H9 (cell line): ENCODE measurements at regions not wholly inside any gene's neighbourhood (a gene's known extent, or its start where the extent isn't known, plus 50 kb on each side); places are given as distances from the start of the nearest gene placed in this dataset.

ENCODE experiments used
- DNase-seq: peaks from one replicate; pipeline ENCODE4 v3.0.0-alpha.2; 2017
- H2AFZ ChIP-seq: one replicate; pipeline ENCODE4 v1.6.1; 2013; ENCODE audit warnings: mild to moderate bottlenecking, low read length, control low read depth, moderate library complexity
- H2AK5ac ChIP-seq: 2 replicates; pipeline ENCODE4 v1.6.1; 2013; ENCODE audit warnings: low read length, control low read depth, mixed read lengths; ENCODE audit not compliant: insufficient read length
- H2BK120ac ChIP-seq: one replicate; pipeline ENCODE4 v1.6.1; 2013; ENCODE audit warnings: low read depth, mild to moderate bottlenecking, low read length, control low read depth, inconsistent platforms; ENCODE audit not compliant: poor library complexity, severe bottlenecking
- H2BK12ac ChIP-seq: 2 replicates; pipeline ENCODE4 v1.6.1; 2013; ENCODE audit warnings: low read length, control low read depth, mixed read lengths, low read depth; ENCODE audit not compliant: insufficient read length
- H2BK15ac ChIP-seq: 2 replicates; pipeline ENCODE4 v1.6.1; 2013; ENCODE audit warnings: low read depth, low read length, control low read depth
- H2BK20ac ChIP-seq: one replicate; pipeline ENCODE4 v1.6.1; 2013; ENCODE audit warnings: low read depth, mild to moderate bottlenecking, low read length, control low read depth, inconsistent platforms; ENCODE audit not compliant: poor library complexity, severe bottlenecking
- H2BK5ac ChIP-seq: 2 replicates; pipeline ENCODE4 v1.6.1; 2013; ENCODE audit warnings: low read length, control low read depth, mixed read lengths; ENCODE audit not compliant: insufficient read length
- H3K14ac ChIP-seq: 2 replicates; pipeline ENCODE4 v1.6.1; 2013; ENCODE audit warnings: low read length, control low read depth; ENCODE audit not compliant: insufficient read depth
- H3K18ac ChIP-seq: 2 replicates; pipeline ENCODE4 v1.6.1; 2013; ENCODE audit warnings: low read depth, mild to moderate bottlenecking, mixed read lengths, low read length, control low read depth; ENCODE audit not compliant: insufficient read length
- H3K23ac ChIP-seq: 2 replicates; pipeline ENCODE4 v1.6.1; 2013; ENCODE audit warnings: low read length, control low read depth, mixed read lengths, low read depth; ENCODE audit not compliant: insufficient read length
- H3K23me2 ChIP-seq: 2 replicates; pipeline ENCODE4 v1.6.1; 2013; ENCODE audit warnings: low read depth, mild to moderate bottlenecking, mixed read lengths, low read length, control low read depth; ENCODE audit not compliant: insufficient read length, poor library complexity, severe bottlenecking
- H3K27ac ChIP-seq: 2 replicates; pipeline ENCODE4 v1.5.1; 2013; ENCODE audit warnings: low read length, control low read depth, mixed read lengths, low read depth; ENCODE audit not compliant: insufficient read length
- H3K27me3 ChIP-seq: 2 replicates; pipeline ENCODE4 v1.6.1; 2013; ENCODE audit warnings: low read length, control low read depth, inconsistent platforms; ENCODE audit not compliant: insufficient read depth
- H3K4ac ChIP-seq: 2 replicates; pipeline ENCODE4 v1.6.1; 2013; ENCODE audit warnings: low read depth, mild to moderate bottlenecking, control low read depth, inconsistent platforms, low read length, moderate library complexity
- H3K4me1 ChIP-seq: 2 replicates; pipeline ENCODE4 v1.6.1; 2013; ENCODE audit warnings: low read length, control low read depth, inconsistent platforms; ENCODE audit not compliant: insufficient read depth
- H3K4me2 ChIP-seq: 2 replicates; pipeline ENCODE4 v1.6.1; 2013; ENCODE audit warnings: low read length, control low read depth, mixed read lengths; ENCODE audit not compliant: insufficient read length, insufficient read depth
- H3K56ac ChIP-seq: 2 replicates; pipeline ENCODE4 v1.6.1; 2013; ENCODE audit warnings: low read depth, mild to moderate bottlenecking, mixed read lengths, low read length, control low read depth; ENCODE audit not compliant: insufficient read length
- H3K79me1 ChIP-seq: 2 replicates; pipeline ENCODE4 v1.6.1; 2013; ENCODE audit warnings: low read depth, mild to moderate bottlenecking, moderate library complexity, low read length, control low read depth, inconsistent platforms; ENCODE audit not compliant: insufficient read depth, poor library complexity, severe bottlenecking
- H3K79me2 ChIP-seq: 2 replicates; pipeline ENCODE4 v1.6.1; 2013; ENCODE audit warnings: low read length, control low read depth, inconsistent platforms; ENCODE audit not compliant: insufficient read depth
- H3K9ac ChIP-seq: 2 replicates; pipeline ENCODE4 v1.6.1; 2013; ENCODE audit warnings: low read length, control low read depth, mixed read lengths; ENCODE audit not compliant: insufficient read length; ENCODE audit errors: extremely low read depth
- H3K9me3 ChIP-seq: one replicate; pipeline ENCODE4 v1.6.1; 2013; ENCODE audit warnings: low read depth, low read length, inconsistent platforms; ENCODE audit not compliant: control insufficient read depth
- H3T11ph ChIP-seq: one replicate; pipeline ENCODE4 v1.6.1; 2013; ENCODE audit warnings: mild to moderate bottlenecking, low read length, control low read depth, inconsistent platforms
- H4K20me1 ChIP-seq: one replicate; pipeline ENCODE4 v1.6.1; 2013; ENCODE audit not compliant: control insufficient read depth, insufficient read length, insufficient read depth
- H4K5ac ChIP-seq: 2 replicates; pipeline ENCODE4 v1.6.1; 2013; ENCODE audit warnings: low read depth, mild to moderate bottlenecking, mixed read lengths, low read length, control low read depth; ENCODE audit not compliant: insufficient read length
- H4K8ac ChIP-seq: replicated peaks from 2 replicates; pipeline ENCODE4 v1.6.1; 2013; ENCODE audit warnings: low read length, control low read depth, mixed read lengths, low read depth; ENCODE audit not compliant: insufficient read length
- H4K91ac ChIP-seq: 2 replicates; pipeline ENCODE4 v1.6.1; 2013; ENCODE audit warnings: low read depth, mild to moderate bottlenecking, moderate library complexity, mixed read lengths, low read length, control low read depth; ENCODE audit not compliant: insufficient read length
- H3K27ac Mint-ChIP-seq, 3 experiments: 2 replicates in 2 of 3; 3 replicates in 1 of 3; pipeline ENCODE4 v1.8.0; 2020 to 2021; ENCODE audit warnings: mixed read lengths in 3 of 3, mild to moderate bottlenecking in 1 of 3, moderate library complexity in 1 of 3
- H3K27me3 Mint-ChIP-seq: 2 replicates; pipeline ENCODE4 v1.8.0; 2021; ENCODE audit warnings: low read depth, mild to moderate bottlenecking, moderate library complexity, mixed read lengths
- H3K36me3 Mint-ChIP-seq, 3 experiments: 2 replicates in 2 of 3; 3 replicates in 1 of 3; pipeline ENCODE4 v1.8.0; 2020 to 2021; ENCODE audit warnings: low read depth in 3 of 3, mixed read lengths in 3 of 3; ENCODE audit not compliant: insufficient read depth in 1 of 3
- H3K4me1 Mint-ChIP-seq, 2 experiments: 2 replicates each; pipeline ENCODE4 v1.8.0; 2020; ENCODE audit warnings: mixed read lengths in 2 of 2
- H3K4me3 Mint-ChIP-seq, 2 experiments: 2 replicates in 1 of 2; 3 replicates in 1 of 2; pipeline ENCODE4 v1.8.0; 2020 to 2021; ENCODE audit warnings: mild to moderate bottlenecking in 2 of 2, mixed read lengths in 2 of 2, moderate library complexity in 1 of 2
- H3K9me3 Mint-ChIP-seq, 2 experiments: 2 replicates in 1 of 2; 3 replicates in 1 of 2; pipeline ENCODE4 v1.8.0; 2020; ENCODE audit warnings: mild to moderate bottlenecking in 2 of 2, mixed read lengths in 2 of 2, moderate library complexity in 1 of 2
- CTCF ChIP-seq: fragments of 200-600 bp; sonication (generic); conservative IDR thresholded peaks from 3 replicates; pipeline ENCODE4 v1.8.0; 2021; ENCODE audit warnings: antibody characterized with exemption, mild to moderate bottlenecking

DNA sequence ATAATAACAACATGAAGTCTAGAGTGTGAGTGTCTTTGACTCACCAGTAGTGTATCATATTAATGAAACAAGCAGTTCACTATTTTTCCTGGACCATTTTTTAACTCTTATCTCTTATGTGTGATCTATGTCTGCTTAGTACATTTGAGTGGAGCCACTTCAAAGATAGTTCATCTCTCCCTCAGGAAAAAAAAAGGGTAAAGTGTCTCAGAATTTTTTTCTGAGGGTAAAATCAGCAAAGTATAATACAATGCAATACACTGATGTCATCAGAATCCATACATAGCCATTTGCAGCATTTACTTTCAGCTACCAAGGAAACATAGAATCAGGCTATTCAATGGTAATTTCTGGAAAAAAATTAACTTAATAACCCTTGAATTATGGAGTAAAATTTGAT is 706.7 kb downstream of the DNAJB9 start:
- Histone ChIP-seq H4K91ac (no peak overlapping the region), H3K56ac (no peak overlapping the region), H3K23ac (no peak overlapping the region), H4K20me1 (no peaks in the 10 kb centered on the region), H3T11ph (no peak overlapping the region), H3K4ac (no peak overlapping the region), H3K79me2 (no peaks in the 10 kb centered on the region), H4K5ac (no peak overlapping the region), H3K9ac (no peak overlapping the region), H4K8ac (no peak overlapping the region), H2BK120ac (no peak overlapping the region), H2AFZ (no peak overlapping the region), H2BK20ac (no peak overlapping the region), H3K18ac (no peak overlapping the region), H3K79me1 (no peaks in the 10 kb centered on the region), H3K9me3 (no peaks in the 10 kb centered on the region), H3K23me2 (no peaks in the 10 kb centered on the region), H3K14ac (no peak overlapping the region), H2AK5ac (no peak overlapping the region), H3K27ac (no peak overlapping the region), H2BK12ac (no peak overlapping the region), H2BK15ac (no peak overlapping the region), H2BK5ac (no peak overlapping the region), H3K27me3 (no peaks in the 10 kb centered on the region), H3K4me1 (no peaks in the 10 kb centered on the region), H3K4me2 (no peak overlapping the region)
- no peak for DNase-seq
- no peaks in the 10 kb centered on the region for H3K27me3 Mint-ChIP-seq
- no peak overlapping the region for H3K4me3 Mint-ChIP-seq
- H3K4me1 Mint-ChIP-seq: no peaks in the 10 kb centered on the region
- no peaks in the 10 kb centered on the region for H3K36me3 Mint-ChIP-seq
- no peak for TF ChIP-seq CTCF
- H3K9me3 Mint-ChIP-seq: no peaks in the 10 kb centered on the region
- no peak overlapping the region for H3K27ac Mint-ChIP-seq
